Stimulated activated CD8-positive, alpha-beta memory T cell treated with anti-CD3 and anti-CD28 coated beads, Interleukin-4, amount 100 ng/mL, for 48 hours (primary cell): ENCODE measurements at regions not wholly inside any gene's neighbourhood (a gene's known extent, or its start where the extent isn't known, plus 50 kb on each side); places are given as distances from the start of the nearest gene placed in this dataset.

Source experiments
- DNase-seq: peaks from one replicate; pipeline ENCODE4 v3.0.0-alpha.2; 2020

DNA sequence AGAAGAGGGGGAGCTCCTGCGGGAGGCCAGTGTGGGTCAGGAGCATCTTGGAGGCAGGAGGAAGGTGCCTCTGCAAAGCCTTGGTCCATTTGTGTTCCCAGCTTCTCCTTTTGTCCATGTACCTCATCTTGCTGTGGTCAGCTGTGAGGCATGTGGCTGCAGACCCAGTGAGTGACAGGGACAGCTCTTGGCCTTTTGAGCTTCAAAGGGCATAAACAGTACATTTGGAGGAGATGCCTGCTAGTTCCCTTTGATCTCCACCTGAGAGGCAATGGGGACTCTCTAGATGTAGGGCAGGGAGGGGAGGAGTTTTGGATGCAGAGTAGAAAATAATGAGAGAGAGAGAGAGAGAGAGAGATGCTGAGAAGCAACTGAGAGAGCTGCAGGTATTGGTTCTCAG lies 270.0 kb downstream of the TLE3 start:
- no peak for DNase-seq

DNA sequence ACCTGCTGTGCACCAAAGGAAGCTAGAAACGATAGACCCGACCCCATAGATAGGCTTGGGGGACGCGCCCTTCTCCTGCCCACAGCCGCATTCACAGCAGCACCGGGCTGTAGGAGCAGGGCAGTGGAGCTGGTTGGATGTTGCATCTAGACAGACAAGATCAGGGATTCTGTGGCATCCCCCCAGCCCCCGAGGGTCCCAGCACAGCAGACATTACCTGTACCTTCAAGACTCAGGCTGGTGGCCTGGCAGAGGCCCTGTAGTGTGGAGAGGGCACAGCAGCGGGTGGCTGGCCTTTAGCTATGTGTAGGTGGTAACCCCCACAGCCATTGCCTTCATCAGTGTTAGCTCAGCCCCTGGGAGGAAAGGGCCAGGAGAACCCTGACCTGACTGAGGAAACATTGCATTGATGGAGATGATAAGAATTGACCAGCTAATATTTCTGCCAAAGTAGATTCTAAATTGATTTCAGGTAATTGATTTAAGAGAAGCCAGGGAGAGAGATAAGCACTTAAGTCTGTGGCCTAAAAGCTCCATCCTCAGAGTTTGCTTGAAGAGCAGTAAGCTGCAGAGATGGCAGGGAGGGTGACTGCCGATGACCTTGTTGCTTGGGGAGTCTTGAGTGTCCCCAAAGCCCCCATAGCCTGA lies 269.4 kb downstream of the TLE3 start:
- DNase-seq = no peak

DNA sequence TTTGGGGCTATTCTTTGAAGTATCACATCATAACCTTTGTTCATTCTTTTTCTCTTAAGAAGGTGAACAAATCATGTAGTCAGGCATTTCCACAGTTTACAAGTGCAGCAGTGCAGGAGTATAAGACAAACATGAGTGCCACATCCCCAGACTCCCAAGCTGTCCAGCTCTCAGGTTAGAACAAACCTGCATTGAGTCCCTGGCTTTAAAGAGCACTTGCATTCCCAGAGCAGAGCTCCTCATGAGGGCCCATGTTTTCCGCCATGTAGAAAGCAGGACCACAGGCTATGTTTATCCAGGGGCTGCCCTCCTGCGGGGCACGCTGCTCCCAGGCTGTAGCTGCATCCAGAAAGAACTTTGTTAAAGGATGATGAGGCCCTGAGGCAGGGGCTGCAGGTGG lies 267.7 kb downstream of the TLE3 start:
- no peak for DNase-seq

DNA sequence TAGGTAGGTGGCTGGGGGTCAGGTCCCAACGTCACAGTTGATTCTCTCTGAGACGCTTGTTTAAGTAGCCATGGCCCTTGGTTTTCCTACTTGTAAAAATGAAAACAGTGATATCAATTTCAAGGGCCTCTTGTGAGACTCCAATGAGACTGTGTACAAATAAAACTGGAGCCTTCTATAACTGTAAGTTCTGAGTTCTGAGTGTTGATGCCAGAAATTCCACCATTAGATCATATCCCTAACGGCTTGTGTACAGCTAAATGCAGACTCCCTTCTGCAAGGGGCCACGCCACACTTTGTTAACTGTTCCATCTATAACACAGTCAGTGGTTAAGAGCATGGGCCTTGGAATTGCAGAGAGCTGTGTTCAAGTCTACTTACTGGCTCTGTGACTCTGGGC lies 267.3 kb downstream of the TLE3 start:
- DNase-seq = no peak

DNA sequence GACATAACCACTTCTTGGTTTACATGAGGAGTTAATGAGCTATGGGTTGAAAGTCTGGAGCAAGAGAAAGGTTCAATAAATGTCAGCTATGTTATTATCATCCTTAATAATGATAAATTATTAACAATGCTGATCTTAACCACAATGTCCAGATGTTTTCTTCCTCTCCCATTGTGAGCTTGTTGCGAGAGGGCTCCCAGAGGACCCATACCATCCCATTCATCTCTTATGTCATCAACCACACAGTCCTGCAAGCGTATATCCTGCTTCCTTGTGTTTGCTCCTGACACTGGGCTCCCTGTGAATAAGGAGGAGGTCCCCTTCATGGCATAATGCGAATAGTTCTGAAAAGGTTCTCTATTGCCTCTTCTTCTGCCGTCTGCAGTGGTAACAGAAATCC lies 266.8 kb downstream of the TLE3 start:
- DNase-seq = no peak

DNA sequence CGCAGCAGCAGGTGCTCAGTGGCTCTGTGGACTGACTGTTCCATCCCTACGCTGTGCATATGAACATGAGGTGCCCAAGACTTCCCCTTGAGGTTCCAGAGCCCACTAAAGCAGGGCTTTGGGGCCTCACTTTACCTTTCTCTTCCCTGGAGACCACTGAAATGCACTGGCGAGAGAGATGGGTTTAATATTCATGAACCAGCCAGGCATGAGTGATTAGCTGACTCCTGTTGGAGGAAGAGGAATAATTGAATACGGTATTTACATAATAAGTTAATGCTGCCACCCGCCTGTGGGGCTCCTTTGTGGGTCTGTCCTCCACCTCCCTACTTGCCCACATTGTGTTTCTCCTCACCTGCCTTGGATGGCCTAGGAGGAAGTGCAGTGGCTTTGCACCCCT lies 263.4 kb downstream of the TLE3 start:
- DNase-seq = no peak

DNA sequence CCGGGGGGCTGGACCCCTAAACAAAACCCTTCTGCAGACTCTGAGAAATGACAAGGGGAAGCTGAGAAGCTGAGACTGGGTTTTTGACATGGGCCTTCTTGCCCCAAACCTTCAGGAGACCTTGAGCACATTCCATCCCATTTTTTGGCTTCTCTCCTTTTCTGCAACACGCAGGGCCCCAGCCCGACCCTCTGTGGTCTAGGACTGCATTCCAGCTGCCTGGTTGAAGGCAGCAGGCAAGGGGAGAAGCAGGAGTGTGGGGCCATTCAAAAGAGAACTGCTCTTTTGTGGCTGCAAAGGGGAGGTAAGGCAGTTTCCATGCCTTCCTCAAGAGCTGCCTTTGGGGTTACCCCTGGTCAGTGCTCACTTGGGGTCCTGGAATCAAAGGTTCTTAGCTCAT lies 263.0 kb downstream of the TLE3 start:
- no peak for DNase-seq

DNA sequence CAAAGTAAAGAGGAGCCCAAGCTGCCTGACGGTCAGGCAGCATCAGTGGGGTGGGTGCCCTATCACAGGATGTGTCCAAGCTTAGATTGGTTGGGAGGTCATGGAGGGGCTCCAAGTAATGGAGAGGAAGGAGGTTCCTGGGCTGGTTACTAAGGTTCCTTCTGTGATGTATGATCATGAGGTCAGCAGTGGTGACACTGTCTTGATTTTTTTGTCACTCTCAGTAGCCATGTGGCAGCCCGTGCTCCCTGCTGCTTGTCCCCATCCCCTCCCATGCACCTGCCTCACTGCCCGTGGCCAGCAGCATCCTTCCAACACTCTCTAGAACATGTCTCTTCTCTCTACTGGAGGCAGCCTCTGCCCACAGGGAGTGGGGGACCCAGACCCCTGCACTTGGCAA lies 261.7 kb downstream of the TLE3 start:
- no peak for DNase-seq

DNA sequence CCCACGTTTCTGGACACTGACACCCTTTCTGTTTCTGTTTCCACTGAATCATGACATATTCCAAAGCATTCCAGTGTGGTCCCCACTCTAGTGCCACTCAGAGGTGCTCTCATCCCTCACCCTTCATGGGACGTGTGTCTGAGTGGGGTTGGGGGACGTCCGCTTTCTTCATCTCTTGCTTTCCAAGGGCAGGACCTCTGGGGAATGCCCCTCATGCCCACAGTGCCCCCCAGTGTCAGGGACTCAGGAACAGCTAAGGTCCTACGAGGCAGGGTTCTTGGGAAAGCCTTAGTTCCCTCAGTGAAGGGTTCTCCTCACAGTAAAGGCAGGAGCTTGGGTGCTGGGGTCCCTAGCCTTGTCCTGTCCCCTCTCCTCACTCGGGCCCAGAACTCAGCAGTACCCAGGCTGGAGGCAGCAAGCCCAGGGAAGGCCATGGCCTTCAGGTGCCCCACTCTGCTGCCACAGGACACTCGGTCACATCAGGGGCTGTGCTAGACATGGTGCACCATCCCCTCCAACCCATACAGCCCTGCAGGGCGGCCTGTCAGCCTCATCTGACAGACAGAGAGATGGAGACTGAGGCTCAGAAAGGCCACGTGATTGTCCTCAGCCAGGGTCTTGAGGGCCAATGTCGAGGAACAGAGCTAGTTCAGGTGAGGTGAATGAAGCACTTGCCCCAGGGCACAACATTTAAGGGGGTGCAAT lies 261.0 kb downstream of the TLE3 start:
- DNase-seq = no peak

DNA sequence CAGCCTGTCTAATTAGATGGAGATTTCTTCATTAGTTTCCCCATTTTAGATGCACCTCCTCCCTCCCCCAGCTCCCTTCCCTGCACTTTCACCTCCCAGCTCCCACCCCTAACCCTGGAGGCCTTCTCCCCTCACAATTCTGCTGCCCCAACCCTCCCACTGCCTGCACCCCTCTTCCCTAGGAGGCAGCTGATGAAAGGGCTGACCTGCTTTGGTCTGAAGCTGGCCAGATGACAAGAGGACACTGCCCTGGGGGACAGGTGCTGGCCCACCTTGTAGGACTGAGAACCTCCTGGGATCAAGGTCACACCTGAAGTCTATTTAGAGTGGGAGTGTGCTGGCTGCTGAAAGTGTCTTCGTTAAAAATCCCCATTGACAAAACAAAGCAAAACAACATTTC lies 259.4 kb downstream of the TLE3 start:
- no peak for DNase-seq

DNA sequence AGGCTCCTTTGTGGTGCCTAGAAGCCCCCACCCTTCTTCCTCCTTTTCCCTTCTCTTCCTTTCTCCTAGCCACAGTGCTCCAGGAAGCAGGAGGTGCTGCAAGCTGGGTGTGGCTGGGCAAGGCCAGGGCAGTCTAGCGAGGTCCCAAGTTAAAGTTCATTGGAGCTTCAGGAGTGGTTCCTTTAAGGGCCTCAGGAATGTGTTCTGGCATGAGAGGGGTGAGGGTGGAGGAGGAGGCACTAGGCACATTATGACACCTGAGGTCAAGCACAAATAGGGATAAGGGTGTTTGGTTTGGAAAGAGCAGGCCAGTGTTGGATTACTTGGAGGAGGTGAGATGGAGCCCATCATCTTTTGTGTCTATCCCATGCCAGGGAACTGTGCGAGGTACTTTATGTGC lies 258.7 kb downstream of the TLE3 start:
- DNase-seq = no peak

DNA sequence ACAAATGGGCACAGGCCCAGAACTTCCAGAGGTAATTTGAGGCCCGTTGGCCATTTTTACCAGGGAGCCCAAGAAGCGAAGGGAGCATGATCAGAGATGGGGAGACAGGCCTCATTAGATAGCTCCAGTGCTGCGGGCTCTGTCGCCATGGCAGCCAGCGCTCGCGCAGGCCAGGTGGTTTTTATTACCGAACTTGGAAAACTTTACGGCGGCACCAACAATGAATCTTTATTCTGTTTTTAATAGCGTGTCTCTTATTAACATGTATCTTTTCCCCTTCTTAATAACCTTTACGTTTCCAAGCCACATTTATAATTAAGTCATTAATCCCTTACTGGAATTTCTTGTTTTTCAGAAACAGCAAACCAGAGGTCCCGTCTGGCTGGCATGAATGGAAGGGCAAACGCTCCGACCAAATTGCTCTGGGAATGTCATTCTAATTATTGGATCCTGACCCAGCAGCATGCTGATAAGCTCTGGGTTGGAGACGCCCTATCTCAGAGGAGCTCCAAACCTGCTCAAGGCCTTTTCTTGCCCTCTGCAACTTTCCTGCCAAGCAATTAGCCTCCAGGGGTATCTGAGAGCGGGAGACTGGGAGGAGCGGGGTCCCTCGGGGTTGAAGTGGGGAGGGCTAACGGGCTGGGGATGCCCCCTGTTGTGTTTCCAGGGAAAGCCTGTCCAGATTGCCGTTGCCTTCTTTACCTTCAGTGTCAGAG lies 256.4 kb downstream of the TLE3 start:
- no peak for DNase-seq

DNA sequence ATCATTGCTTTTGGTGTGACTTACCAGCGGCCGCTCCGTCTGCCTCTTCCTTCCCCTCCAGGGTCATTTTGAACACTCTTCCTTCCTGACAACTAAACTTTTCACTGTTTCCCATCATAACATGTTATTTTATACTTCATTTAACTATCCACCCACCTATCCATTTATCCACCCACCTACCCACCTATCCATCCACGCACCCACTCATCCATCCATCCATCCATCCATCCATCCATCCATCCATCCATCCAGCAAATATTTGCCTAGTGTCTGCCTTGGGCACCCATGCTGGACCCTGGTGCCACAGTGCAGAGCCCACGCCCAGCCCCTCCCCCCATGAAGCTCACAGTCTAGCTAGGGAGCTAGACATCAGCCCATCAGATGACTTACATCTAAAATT lies 254.9 kb downstream of the TLE3 start:
- no peak for DNase-seq

DNA sequence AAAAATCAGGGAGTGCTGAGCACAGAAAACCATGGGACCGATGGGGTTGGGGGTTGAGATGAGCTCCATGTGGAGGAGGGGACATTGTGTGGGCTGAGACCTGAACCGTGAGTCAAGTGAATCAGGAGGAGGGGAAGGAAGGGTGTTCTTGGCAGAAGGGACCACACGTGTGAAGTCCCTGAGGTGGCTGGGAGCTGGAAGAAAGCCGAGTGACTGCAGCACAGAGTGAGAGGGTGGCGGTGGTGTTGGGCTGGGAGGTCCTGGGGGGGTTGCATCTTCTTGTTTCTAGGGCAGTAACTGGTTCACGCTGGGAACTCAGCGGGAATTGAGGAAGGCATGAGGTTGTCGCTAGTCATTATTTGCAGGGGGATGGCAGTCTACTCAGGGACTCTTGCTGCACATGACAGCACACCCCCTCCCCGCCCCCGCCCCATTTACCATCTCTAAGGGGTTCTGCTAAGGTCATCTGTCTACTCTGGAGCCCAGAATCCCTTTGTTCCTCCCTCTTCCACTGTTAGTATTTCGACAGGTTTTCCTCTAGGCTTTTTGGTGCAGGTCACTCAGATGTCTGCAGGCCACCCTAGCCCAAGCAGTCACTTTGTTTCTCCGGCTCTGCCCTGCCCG lies 254.3 kb downstream of the TLE3 start:
- DNase-seq = no peak

DNA sequence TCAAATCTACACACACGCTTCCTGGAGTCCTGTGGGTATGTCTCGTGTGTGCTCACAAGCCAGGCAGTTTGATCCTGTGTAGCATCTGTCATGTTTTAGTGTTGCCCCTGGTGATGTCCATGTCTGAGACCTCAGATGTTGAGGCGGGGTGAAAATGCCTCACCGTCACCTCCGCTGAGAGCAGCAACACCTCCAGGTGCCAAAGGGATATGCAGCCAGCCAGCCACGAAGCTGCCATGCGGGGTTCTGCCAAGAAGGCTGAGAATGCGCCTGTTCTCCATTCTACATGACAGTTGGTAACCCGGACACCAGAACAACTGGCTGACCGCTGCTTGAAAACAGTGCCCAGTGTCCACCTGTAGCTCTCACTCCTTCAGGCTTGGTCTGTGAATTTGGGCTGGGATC lies 253.8 kb downstream of the TLE3 start:
- DNase-seq = no peak

DNA sequence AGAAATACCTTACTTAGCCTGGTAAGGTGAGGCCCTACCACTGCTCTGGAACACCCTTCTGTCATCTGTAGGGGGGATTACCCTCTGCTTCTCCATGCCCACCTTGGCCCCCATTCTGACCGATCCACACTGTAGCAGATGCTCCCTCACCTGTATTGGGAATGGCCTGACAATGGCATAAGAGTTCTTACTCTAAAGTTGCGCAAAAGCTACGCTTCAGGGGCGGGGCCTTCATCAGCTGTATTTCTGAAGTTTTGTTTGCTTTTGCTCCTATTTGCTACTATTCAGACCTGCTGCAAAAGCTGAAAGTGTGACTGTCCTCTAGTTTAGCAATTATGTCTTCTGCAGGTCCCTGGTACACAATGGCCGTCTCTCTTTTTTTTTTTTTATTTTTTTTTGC lies 252.6 kb downstream of the TLE3 start:
- no peak for DNase-seq

DNA sequence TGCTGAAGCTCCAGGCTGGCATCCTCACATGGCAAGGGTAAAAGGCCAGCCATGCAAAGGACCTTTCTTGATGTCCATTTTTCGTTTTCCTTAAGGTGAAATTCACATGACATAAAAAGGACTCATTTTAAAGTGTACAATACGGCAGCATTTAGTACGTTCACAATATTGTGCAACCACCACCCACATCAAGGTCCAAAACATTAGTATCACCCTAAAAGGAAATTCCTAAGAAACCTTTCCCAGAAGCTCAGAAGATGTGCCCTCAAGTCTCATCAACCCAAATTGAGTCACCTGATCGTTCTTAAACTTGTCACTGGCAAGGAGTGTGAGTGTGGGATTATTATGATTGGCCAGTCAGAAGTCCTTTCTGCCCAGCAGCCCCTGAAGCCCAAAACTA lies 250.1 kb downstream of the TLE3 start:
- no peak for DNase-seq

DNA sequence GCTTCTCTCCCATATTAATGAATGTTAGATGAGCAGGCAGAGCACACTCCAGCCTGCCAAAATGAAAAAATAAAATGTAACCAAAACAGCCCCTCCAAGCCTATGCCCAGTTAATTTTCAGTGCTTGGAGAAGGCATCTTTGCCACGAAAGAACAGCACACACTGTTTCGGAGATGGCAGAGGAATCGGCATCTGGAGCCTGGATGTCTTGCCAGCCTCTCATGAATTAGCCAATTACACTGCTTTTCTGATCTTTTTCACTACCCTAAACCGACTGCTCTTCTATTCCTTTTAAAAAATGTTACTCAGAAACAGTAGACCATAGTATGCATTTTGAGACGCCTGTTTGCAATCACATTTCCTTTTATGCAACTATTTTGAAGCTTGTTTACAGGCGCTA lies 249.6 kb downstream of the TLE3 start:
- no peak for DNase-seq

DNA sequence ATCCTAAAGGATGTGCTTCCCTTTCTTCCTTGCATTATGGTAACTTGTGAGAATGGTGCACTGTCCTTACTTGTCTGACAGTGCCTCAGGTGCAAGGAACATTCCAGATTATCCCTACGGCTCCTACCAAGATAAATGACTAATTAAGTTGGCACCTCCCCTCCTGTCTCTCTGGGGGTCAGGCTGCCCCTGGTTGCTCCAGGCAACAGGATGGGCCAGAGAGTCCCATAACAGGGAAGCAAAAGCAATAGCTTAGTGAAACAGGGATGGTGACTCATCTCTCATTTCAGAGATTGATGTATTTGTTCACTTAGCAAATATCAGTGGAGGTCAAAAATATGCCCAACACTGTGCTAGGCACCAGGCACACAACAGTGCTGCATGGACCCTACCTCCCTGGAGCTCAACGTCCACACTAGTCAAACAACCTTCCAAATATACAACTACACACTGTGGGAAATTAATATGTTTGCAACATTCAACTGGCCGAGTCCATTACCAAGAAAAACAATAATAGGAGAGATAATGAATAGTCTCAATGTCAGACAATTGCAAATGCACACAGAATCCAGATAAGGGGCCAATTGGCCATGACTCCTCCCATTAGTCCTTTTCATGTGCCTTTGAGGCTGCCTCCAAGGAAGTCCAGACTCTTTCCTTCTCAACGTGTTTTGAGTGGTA lies 249.0 kb downstream of the TLE3 start:
- DNase-seq = no peak

DNA sequence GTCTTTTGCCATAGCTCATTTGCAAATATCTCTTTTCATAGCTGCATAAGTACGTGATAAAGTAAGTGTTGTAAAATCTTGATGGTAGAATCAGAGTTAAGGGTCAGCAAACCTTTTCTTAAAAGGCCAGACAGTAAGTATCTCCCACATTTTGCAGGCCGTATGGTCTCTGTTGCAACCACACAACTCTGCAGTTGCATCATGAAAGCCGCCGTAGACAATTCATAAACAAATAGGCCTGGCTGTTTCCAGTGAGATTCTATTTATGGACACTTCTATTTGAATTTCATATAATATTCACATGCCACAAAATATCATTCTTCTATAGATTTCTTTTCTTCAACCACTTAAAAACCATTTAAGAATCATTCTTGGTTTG lies 248.5 kb downstream of the TLE3 start:
- no peak for DNase-seq

DNA sequence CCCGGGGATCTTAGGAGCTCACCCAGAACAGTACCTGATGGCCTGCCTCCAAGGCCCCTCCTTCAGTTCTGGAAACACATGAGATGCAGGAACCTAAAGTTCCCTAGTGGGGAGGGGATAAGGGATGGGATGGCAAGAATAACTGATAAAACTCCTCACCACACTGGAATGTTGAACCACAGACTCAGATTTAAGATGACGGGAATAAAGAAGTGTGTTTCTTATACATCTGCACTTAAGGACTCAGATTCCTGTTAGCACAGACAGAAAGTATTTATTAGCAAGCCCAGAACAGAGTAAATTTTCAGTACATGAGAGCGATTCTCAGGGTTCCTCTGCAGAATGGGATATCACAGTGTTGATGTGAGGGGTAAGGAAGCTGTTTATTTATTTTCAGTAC lies 245.2 kb downstream of the TLE3 start:
- DNase-seq = no peak

DNA sequence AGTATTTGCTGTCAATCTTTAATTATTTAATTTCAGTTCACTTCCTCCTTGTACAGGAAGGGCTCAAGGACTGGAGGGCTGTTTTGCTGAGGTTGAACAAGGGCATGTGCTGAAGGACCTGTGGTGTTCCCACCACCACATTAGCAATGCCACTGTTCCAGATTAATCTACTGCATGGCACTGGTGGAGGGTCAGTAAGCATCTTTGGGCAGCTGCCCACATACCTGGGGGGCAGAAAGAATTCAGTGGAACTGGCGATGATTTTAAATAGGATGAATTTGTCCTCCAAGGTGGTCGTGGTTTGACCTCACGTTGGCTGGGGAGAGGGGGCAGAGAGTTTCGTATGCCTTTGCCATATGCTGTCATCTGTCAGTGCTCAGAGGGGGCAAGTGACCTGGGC lies 244.8 kb downstream of the TLE3 start:
- DNase-seq = no peak

DNA sequence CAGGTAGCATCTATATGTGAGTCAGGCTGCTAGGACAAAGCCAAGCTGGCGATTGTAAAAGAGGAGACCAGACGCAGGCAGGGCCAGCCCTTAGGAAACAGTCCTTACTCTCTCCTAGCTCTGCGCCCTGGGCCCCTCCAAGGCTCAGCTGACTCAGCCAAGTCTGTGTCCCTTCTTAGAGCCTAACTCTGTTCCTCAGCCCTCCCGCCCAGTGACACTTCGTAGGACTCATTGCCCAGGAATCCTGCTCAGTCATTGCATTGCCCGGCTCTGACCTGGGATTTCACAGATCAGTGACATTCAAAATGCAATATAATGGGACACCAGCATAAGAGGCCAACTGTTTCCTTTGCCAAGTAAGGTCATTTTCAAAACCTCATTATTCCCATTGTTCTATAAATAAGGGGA lies 244.2 kb downstream of the TLE3 start:
- DNase-seq = no peak

DNA sequence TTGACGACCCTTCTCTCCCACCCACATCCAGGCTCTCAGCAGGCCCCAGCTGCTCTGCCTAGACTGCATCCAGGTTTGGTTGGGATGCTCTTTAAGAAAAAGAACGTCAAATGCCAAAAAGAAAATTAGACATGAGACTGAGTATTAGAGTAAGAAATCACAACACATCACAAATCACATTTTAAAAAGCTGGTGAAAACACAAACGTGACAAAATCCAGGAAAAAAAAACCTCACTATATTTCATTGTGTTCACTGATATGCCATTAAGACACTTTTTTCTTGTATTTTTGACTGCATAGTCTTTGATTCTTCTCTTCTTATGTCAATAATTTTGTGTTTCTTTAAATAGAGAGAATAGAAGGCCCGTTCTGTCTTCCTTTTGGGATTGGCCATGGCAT lies 243.7 kb downstream of the TLE3 start:
- DNase-seq = no peak
